Type B pancreatic cell (in vitro differentiated cells): ENCODE measurements at regions not wholly inside any gene's neighbourhood (a gene's known extent, or its start where the extent isn't known, plus 50 kb on each side); places are given as distances from the start of the nearest gene placed in this dataset.

Source experiments
- DNase-seq: peaks from one replicate; pipeline ENCODE4 v3.0.0; 2021; ENCODE audit warnings: mixed read lengths; ENCODE audit not compliant: unreplicated experiment; ENCODE audit errors: extremely low spot score
- H3K27ac Mint-ChIP-seq: 2 replicates; pipeline ENCODE4 v1.8.0; 2021; ENCODE audit warnings: mild to moderate bottlenecking, mixed read lengths
- H3K27me3 Mint-ChIP-seq: 2 replicates; pipeline ENCODE4 v1.8.0; 2021; ENCODE audit warnings: mixed read lengths
- H3K36me3 Mint-ChIP-seq: 2 replicates; pipeline ENCODE4 v1.8.0; 2021; ENCODE audit warnings: mixed read lengths
- H3K4me1 Mint-ChIP-seq: one replicate; pipeline ENCODE4 v1.8.0; 2021; ENCODE audit warnings: mixed read lengths; ENCODE audit not compliant: unreplicated experiment
- H3K4me3 Mint-ChIP-seq: 2 replicates; pipeline ENCODE4 v1.8.0; 2021; ENCODE audit warnings: mild to moderate bottlenecking, mixed read lengths
- H3K9me3 Mint-ChIP-seq: 2 replicates; pipeline ENCODE4 v1.8.0; 2021; ENCODE audit warnings: mixed read lengths
- CTCF ChIP-seq: fragments of 200-600 bp; sonication (generic); conservative IDR thresholded peaks from 2 replicates; pipeline ENCODE4 v1.5.0; 2021; ENCODE audit warnings: antibody characterized with exemption, mild to moderate bottlenecking

- H3K27me3 Mint-ChIP-seq, result no peaks in the 10 kb centered on the region
- no peaks in the 10 kb centered on the region for H3K9me3 Mint-ChIP-seq
- H3K4me1 Mint-ChIP-seq, result no peaks in the 10 kb centered on the region
- H3K27ac Mint-ChIP-seq, result no peak overlapping the region
- DNase-seq, result no peak
- no peaks in the 10 kb centered on the region for H3K36me3 Mint-ChIP-seq
- TF ChIP-seq CTCF, result no peak
- no peak overlapping the region for H3K4me3 Mint-ChIP-seq
Observed at GRCh38 chr14:75350505-75351060, 72.0 kb downstream of the FOS start.

- Mint-ChIP-seq H3K4me1 (no peaks in the 10 kb centered on the region), H3K27me3 (peaks cover 4% of the 10 kb centered on the region), H3K4me3 (no peak overlapping the region), H3K36me3 (no peaks in the 10 kb centered on the region), H3K9me3 (no peaks in the 10 kb centered on the region), H3K27ac (no peak overlapping the region)
- no peak for DNase-seq
- no peak for TF ChIP-seq CTCF
Observed at GRCh38 chr14:75359098-75359497, 68.7 kb upstream of the JDP2 start.

GRCh38 chr14:75361041-75361440 lies 66.8 kb upstream of the JDP2 start:
- peaks cover 17% of the 10 kb centered on the region for H3K27me3 Mint-ChIP-seq
- no peak overlapping the region for H3K4me3 Mint-ChIP-seq
- DNase-seq, result no peak
- no peaks in the 10 kb centered on the region for H3K36me3 Mint-ChIP-seq
- TF ChIP-seq CTCF, result no peak
- H3K4me1 Mint-ChIP-seq, result no peaks in the 10 kb centered on the region
- no peak overlapping the region for H3K27ac Mint-ChIP-seq
- no peaks in the 10 kb centered on the region for H3K9me3 Mint-ChIP-seq

GRCh38 chr14:75361751-75362433 lies 65.9 kb upstream of the JDP2 start:
- Mint-ChIP-seq H3K36me3 (no peaks in the 10 kb centered on the region), H3K27ac (no peak overlapping the region), H3K27me3 (peaks cover 17% of the 10 kb centered on the region), H3K4me1 (no peaks in the 10 kb centered on the region), H3K9me3 (no peaks in the 10 kb centered on the region), H3K4me3 (no peak overlapping the region)
- TF ChIP-seq CTCF, result no peak
- no peak for DNase-seq

- DNase-seq, result no peak
- Mint-ChIP-seq H3K4me3 (no peak overlapping the region), H3K27me3 (peaks cover 17% of the 10 kb centered on the region), H3K36me3 (no peaks in the 10 kb centered on the region), H3K4me1 (no peaks in the 10 kb centered on the region), H3K27ac (no peak overlapping the region), H3K9me3 (no peaks in the 10 kb centered on the region)
- TF ChIP-seq CTCF, result no peak
Observed at GRCh38 chr14:75363130-75363529, 64.7 kb upstream of the JDP2 start.
